T-helper 2 cell (primary cell): ENCODE measurements at regions not wholly inside any gene's neighbourhood (a gene's known extent, or its start where the extent isn't known, plus 50 kb on each side); places are given as distances from the start of the nearest gene placed in this dataset.
A peak's percentile ranks its signal among the peaks of the same experiment; 100 is the strongest.
"Not testable (repeated sequence)": the region's sequence is repeated elsewhere in the genome, so short reads cannot be mapped to it uniquely, and the experiment has no call there.

Experiments
- DNase-seq, 5 experiments: peaks; one replicate each; pipeline versions ENCODE4 v3.0.0 to v3.0.0-alpha.2; 2012 to 2022

- DNase-seq = no peak
These were observed 97.3 kb upstream of the DPT start for GRCh38 chr1:168826269-168826668.

GRCh38 chr1:168827557-168827956 is 98.6 kb upstream of the DPT start:
- no peak for DNase-seq

- DNase-seq = no peak
These were observed 100.9 kb upstream of the DPT start for GRCh38 chr1:168829876-168830275.

DNA sequence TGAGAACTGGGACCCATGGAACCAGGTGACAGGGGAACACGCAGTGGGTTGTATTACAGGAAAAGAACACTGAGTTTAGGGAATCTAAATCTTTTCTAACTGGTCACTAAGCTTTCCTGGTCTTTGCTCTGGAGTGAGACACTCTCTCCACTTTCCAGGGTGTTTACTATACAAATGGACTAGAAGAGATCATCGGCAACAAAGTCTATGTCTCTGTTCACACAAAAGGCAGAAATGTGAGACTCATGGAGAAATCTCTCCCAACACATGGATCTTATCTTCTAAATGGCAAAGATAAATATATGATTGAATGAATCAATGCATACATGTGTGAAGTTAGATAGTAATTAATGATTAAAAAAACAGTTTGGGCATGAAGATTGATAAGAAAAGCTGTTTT is 101.6 kb upstream of the DPT start:
- DNase-seq = no peak

DNA sequence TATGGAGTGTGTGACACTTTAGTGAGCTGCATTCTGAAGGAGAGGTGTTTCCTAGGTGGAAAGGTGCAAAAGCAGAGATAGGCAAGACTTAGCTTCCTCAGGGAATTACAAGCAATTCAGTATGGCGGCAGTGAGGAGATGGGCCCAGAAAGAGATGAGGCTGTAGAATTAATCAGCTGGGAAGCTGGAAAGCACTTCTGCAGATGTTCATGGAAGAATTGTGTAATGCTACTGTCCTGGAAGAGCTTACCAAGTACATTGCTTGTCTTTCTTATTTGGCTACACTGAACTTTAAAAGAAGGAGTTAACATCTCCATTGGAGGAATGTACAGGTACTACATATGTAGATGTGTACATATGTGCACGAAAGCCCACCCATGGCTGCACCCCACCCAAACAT is 103.7 kb upstream of the DPT start:
- DNase-seq = no peak

DNA sequence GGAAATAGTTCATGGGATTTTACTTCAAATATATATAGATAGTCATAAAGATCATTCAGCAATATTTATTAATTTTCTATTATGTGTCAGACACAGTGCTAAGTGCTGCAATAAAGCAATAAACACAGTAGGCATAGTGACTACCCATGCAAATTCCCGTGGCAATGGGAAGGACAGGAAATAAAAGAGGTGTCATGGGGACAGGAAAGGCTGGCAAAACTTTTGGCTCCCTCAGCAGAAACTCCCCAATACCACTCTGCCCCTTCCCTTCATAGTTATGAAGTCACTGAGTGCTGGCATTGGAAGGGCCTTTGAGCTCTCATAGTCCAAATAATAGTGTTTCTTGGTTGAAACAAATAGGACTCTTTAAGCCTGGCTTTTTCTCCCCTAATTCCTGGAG is 104.4 kb upstream of the DPT start:
- DNase-seq = no peak

- DNase-seq = peak in 1 of 5 experiments; percentile 4
These were observed 104.8 kb upstream of the DPT start for GRCh38 chr1:168833801-168834224.

DNA sequence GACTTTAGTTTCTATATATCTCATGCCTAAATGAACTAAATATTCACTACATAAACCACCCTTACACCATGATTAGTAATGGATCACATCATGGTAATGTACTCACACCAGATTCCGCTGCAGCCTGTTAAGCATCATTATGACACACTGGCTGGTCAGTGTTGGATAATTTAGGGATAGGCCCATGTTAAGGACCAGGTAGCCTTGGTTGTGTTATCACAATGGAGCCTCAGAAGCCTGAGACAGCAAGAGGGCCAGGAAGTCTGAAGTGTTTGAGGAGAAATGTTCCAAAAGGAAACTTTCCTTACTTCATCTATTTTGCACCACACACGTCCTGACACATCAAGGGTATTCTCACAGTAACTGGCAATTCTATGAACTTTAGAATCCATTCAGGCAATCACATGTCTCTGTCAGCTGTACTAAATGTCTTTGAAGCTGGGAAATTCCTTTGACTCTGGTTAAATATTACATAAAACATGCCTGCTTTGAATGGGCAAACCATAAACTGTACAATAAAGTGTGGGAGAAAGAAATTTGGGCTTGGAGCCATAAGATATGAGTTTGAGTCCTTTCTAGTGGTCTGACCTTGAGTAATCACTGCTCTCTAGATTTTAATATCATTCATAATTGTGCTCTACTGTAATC is 105.3 kb upstream of the DPT start:
- no peak for DNase-seq

DNA sequence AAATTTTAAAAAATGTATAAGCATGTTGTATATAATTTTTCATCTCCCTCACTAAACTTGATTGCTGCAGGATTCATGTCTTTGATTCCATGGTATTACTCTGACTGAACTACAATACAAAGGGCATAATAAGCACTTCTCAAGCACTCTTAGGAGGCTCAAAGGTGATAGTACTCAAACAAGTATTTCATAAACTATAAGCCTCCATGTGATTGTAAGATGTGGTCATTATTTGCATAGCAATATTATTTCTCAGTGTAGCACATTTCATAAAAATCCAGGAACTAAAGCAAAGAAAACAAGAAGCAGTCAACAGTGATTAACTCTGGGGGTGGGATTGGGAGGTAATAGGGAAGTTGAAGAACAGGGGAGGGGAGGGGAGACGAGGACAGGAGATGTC is 106.2 kb upstream of the DPT start:
- DNase-seq = no peak

DNA sequence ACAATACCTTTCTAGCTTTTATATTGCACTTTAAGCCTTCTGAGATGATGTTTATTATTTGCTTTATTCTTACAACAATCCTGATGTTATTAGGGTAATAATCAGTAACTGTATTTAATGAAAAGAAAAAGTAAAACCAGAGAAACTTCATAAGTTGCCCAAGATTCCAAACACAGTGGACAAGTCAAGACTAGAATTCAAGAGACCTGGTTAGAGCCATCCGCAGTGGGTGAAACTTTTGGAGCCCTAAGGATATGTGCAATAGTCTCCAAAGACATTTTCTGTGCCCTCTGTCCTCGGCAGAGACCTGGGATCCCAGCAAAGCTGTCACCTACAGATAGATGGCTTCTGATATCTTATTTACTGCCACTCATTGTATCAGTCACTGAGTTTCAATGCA is 106.8 kb upstream of the DPT start:
- DNase-seq = no peak

DNA sequence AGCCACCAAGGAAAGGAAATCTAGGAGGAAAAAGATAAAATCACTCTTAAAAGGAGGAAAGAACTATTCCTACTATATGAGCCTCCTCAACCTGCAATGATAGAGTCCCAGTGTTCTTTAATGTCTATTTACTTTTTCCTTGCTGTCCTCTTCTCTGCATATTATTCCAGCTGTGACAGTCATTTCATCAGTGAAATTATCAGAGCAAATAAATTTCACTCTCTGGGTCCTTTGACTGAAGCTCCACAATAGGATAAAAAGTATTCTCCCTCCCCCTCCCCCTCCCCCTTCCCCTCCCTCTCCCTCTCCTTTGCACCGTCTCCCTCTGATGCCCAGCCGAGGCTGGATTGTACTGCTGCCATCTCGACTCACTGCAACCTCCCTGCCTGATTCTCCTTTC is 107.5 kb upstream of the DPT start:
- no peak for DNase-seq

GRCh38 chr1:168837230-168837629 is 108.2 kb upstream of the DPT start:
- not testable (repeated sequence) for DNase-seq

DNA sequence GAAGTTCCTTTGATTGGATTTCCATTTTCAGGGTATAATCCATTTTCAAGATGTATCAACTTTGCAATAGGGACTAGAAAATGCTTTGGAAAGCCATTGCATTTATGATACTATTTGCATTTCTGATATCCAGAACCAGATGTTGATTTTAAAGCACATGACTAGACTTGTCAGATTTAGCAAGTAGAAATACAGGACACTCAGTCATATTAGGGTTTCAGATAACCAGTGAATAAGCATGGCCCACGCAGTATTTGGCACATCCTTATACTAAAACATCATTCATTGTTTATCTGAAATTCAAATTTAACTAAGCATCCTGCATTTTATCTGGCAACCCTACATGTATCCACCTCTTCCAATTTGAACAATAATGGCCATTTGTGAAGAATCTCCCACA is 113.3 kb upstream of the DPT start:
- no peak for DNase-seq

GRCh38 chr1:168842916-168843315 is 113.9 kb upstream of the DPT start:
- no peak for DNase-seq

GRCh38 chr1:168843401-168843800 is 114.4 kb upstream of the DPT start:
- no peak for DNase-seq

GRCh38 chr1:168843950-168844349 is 114.9 kb upstream of the DPT start:
- DNase-seq = no peak

DNA sequence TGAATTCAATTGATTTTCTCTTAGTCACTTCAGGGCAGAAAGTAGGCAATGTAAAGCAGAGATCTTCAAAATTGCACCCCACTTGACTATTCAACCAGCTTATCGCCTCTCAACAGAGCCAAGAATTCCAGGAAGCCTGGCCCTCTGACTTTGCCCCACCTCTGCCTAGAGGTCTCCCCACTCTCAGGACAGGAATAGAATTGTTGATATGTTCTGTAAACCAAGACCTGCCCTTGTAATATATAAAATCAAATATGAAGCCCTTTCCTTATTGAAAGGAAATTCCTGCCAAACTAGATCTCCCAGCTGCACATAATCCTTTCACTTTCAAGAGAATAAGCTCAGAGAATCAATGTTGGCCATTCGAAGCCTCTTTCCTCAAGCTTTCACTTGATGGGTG is 116.1 kb upstream of the DPT start:
- no peak for DNase-seq

GRCh38 chr1:168848051-168848450 is 119.0 kb upstream of the DPT start:
- DNase-seq = no peak

GRCh38 chr1:168861421-168862004 is 132.5 kb upstream of the DPT start:
- no peak for DNase-seq

DNA sequence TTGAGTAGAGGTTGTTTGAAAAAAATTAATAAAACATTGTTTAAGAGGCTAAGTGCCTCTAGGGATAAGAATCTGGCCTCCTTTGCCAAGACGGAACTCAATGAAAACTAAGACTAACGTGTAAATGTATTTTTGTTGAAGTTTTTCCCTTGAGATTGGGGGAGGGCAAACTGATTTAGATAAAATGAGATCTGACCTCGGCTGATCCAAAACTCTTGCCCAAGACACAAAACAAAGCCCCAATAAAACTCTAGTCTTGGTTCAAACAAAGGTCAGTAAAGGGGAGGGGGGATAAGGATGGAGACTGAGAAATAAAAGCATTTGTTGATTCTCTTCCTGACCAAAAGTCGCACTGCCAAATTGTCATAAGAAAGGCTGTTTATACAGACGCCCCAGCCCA is 134.8 kb upstream of the DPT start:
- no peak for DNase-seq

- no peak for DNase-seq
These were observed 135.3 kb upstream of the DPT start for GRCh38 chr1:168864266-168864665.

GRCh38 chr1:168865850-168866620 is 137.0 kb upstream of the DPT start:
- DNase-seq = no peak

GRCh38 chr1:168867941-168868634 is 139.1 kb upstream of the DPT start:
- DNase-seq = no peak

DNA sequence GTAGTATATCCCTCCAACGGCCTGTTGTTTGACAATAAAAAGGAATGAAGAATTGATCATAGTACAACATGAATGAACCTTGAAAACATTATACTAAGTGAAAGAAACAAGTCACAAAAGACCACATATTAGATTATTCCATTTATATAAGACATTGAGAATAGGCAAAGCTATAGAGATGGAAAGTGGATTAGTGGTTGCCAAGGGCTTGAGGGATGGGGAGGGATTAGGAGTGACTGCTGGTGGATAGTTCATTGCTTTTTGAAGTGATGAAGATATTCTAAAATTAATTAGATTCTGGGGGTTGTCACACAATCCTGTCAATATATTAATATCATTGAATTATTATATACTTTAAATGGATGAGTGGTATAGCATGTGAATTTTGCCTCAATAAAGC is 142.5 kb upstream of the DPT start:
- no peak for DNase-seq
